8988T (cell line): ENCODE measurements at regions not wholly inside any gene's neighbourhood (a gene's known extent, or its start where the extent isn't known, plus 50 kb on each side); places are given as distances from the start of the nearest gene placed in this dataset.
"Not testable (repeated sequence)": the region's sequence is repeated elsewhere in the genome, so short reads cannot be mapped to it uniquely, and the experiment has no call there.

Experiments
- DNase-seq: peaks from one replicate; pipeline ENCODE4 v3.0.0; 2011

GRCh38 chr2:145787597-145788361 lies 1267.9 kb upstream of the ZEB2 start:
- not testable (repeated sequence) for DNase-seq

- DNase-seq: not testable (repeated sequence)
Observed at GRCh38 chr2:145782607-145783006, 1262.7 kb upstream of the ZEB2 start.

DNA sequence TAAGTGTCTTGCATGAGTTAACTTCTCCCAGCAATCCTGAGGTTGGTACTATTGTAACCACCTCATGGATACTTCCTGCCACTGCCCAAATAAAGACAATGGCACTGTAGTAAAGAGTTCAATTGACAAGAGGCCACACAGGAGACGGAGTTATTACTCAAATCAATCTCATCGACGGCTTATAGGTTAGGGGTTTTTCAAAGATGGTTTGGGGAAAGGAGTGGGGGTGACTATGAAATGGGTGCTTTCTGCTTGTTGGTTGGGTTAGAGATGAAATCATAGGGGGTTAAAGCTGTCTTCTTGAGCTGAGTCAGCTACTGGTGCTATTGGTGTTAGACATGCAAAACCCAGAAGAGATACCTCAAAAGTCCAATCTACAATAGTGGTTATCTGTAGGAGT lies 1258.0 kb upstream of the ZEB2 start:
- DNase-seq: no peak

GRCh38 chr2:145777297-145777696 lies 1257.4 kb upstream of the ZEB2 start:
- no peak for DNase-seq

GRCh38 chr2:145775591-145775990 lies 1255.7 kb upstream of the ZEB2 start:
- DNase-seq: no peak

- no peak for DNase-seq
Observed at GRCh38 chr2:145771525-145771924, 1251.6 kb upstream of the ZEB2 start.

- DNase-seq: no peak
Observed at GRCh38 chr2:145769011-145769716, 1249.2 kb upstream of the ZEB2 start.

DNA sequence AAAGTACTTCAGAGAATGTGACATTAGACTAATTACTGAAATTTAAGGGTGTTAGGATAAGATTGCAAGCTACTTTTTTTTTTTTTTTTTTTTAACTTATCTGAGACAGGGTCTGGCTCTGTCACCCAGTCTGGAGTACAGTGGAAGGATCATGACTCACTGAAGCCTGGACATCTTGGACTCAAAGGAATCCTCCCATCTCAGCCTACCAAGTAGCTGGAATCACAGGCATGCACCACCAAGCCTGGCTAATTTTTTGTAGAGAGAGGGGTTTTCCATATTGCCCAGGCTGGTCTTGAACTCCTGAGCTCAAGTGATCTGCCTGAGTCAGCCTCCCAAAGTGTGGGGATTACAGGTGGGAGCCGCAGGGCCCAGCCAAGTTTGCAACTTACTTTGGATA lies 1246.0 kb upstream of the ZEB2 start:
- DNase-seq: no peak

- DNase-seq: no peak
Observed at GRCh38 chr2:145764631-145765030, 1244.7 kb upstream of the ZEB2 start.

- DNase-seq: no peak
Observed at GRCh38 chr2:145760781-145761649, 1241.1 kb upstream of the ZEB2 start.

DNA sequence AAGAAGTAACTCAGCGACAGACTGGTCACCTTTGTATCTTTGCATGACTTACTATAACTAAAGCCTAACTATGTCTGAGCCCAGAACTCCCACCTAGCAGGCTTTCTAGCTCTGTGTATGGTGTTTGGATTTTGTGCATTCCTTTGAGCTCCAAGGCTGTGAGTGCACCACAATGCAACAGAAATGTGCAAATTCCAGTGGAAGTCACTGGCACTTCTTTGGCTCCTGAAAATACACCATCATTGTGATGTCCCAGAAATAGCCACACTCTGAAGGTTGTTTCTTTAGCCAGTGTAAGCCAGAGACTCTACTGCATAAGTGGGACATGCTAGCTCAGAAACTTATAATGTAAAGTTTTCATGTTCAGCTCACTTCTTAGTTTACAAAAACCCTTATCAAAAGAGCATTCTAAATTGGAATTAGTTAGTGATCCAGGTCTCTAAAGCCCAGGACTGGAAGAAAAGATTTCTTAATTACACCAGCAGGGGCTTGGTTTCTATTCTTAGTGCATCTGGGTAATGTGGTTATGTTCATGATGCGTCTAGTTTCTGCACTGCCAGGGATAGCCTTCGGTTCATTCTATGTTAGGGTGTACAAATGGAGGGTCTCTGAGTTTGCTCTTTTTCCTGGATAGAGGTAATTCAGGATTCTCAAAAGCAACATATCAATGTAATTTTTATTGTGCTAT lies 1239.5 kb upstream of the ZEB2 start:
- DNase-seq: no peak

DNA sequence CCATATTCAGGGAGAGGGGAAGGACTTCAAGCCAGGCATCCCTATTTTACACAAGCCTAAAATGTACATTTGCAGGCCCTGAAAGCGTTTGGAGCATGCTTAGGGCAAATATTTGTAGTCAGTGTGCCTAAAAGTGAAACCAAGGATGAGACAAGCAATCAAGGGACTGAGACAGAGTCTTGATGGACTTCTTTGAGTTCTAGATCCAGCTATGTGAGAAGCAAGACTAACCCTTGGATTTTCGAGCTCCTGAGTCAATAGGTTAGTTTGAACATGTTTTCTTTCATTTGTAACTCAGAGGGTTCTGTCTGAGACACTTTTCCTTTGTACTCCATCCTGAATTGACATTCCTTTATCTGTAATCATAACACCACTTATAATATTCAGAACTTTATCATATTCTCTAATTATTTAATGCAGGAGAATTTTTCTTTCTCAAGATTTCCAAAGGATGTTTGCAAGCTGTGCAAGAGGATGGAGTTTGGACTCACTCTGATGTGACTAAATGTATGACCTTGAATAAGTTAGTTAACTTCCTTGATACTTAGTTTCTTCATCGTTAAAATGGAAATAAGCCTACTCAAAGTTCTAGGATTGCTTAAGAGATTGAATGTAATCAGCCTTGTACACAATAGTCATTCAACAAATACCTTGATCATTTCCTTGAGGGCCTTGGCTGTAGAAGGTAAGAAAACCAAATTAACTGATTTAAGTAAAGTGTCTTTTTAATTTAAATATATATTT lies 1237.8 kb upstream of the ZEB2 start:
- no peak for DNase-seq

- no peak for DNase-seq
Observed at GRCh38 chr2:145755019-145755837, 1235.3 kb upstream of the ZEB2 start.

- DNase-seq: no peak
Observed at GRCh38 chr2:145753966-145754365, 1234.0 kb upstream of the ZEB2 start.

DNA sequence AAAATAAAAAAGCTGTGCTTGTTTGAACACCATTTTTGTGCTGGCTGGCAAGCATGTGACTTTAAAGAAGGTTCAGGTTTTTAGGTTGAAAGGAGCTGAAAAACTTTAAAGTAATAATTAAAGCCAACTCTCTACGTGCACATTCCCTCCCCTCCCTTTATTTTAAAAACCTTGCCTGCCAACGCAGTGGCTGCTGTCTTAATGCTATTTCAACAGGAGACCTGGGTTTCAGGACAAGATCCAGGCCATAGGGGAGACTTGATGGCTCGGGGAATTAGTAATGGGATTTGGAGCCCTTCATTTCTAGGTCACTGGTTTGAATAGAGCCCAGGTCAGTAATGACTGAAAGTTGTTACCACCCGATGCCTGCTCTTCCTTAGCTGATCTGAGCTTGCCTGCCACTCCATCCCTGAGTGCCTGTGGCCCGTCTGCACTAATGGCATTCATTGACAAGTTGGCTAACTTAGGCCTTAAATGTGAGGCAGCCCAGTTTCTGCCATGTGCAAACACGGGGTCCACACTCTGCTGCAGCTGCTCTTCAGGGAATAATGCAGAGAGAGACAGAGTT lies 1233.2 kb upstream of the ZEB2 start:
- no peak for DNase-seq

- no peak for DNase-seq
Observed at GRCh38 chr2:145752091-145752806, 1232.3 kb upstream of the ZEB2 start.

- no peak for DNase-seq
Observed at GRCh38 chr2:145751629-145752028, 1231.7 kb upstream of the ZEB2 start.

DNA sequence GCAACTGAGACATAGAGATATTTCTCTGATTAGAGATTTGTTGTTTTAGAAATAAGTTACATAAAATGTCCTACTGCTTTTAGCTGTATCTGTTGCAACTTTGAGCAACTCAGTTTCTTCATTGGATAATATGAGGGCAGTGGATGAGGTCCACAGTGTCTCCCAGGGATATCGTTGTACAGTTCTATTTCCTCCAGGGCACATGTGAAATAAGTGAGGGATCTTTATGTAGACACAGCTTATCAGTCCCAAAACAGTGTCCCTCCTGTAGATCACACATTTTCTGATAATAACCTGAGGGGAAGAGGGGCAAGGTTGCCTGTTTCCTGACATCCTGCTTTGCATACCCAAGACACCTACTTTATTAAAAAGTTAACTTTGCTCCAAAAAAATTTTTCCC lies 1231.2 kb upstream of the ZEB2 start:
- DNase-seq: no peak

GRCh38 chr2:145750612-145751011 lies 1230.7 kb upstream of the ZEB2 start:
- DNase-seq: no peak

GRCh38 chr2:145750144-145750543 lies 1230.2 kb upstream of the ZEB2 start:
- no peak for DNase-seq
